NT2/D1 (cell line): ENCODE measurements at regions not wholly inside any gene's neighbourhood (a gene's known extent, or its start where the extent isn't known, plus 50 kb on each side); places are given as distances from the start of the nearest gene placed in this dataset.

Experiments
- DNase-seq: peaks from one replicate; pipeline ENCODE4 v3.0.0-alpha.2; 2011; ENCODE audit warnings: low read depth, low spot score
- H3K27me3 ChIP-seq: 2 replicates; pipeline ENCODE4 v1.6.0; 2011; ENCODE audit warnings: mild to moderate bottlenecking; ENCODE audit not compliant: insufficient read length, insufficient read depth
- H3K36me3 ChIP-seq: 2 replicates; pipeline ENCODE4 v1.6.1; 2011; ENCODE audit warnings: mild to moderate bottlenecking, low read length, mixed read lengths; ENCODE audit not compliant: insufficient read depth, insufficient read length
- H3K4me1 ChIP-seq: 2 replicates; pipeline ENCODE4 v1.5.1; 2011; ENCODE audit not compliant: insufficient read depth, insufficient read length
- H3K4me3 ChIP-seq: 2 replicates; pipeline ENCODE4 v1.5.1; 2011; ENCODE audit warnings: low read depth; ENCODE audit not compliant: insufficient read length
- H3K9ac ChIP-seq: 2 replicates; pipeline ENCODE4 v1.6.0; 2011; ENCODE audit warnings: low read depth; ENCODE audit not compliant: insufficient read length
- H3K9me3 ChIP-seq: 2 replicates; pipeline ENCODE4 v1.5.1; 2011; ENCODE audit warnings: mild to moderate bottlenecking, low read length; ENCODE audit not compliant: insufficient read depth
- SUZ12 ChIP-seq: IDR thresholded peaks from 2 replicates; pipeline ENCODE4 v1.6.1; 2011; ENCODE audit not compliant: insufficient read length, insufficient read depth; ENCODE audit errors: extremely low read depth
- YY1 ChIP-seq: IDR thresholded peaks from 2 replicates; pipeline ENCODE4 v1.6.1; 2011; ENCODE audit not compliant: insufficient read length, insufficient read depth
- ZNF274 ChIP-seq: IDR thresholded peaks from 2 replicates; pipeline ENCODE4 v1.6.1; 2011; ENCODE audit warnings: mild to moderate bottlenecking, low read depth, low read length

DNA sequence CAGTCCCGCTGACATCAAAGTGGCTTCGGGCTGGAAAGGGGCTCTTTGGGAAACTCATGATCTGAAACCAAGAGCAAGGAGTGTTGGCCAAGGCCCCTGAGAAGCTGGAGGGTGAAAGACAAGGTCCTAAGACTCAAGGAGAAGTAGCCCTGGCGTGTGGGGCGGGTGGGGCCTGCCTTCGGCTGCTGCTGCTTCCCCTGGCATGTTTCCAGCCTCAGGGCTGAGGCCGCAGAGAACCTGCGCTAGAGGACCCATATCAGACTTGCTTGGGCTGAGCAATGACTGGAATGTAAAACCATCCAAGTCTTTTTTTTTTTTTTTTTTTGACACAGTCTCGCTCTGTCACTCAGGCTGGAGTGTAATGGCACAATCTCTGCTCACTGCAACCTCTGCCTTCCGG lies 67.5 kb upstream of the GCSH start:
- Histone ChIP-seq H3K9ac (no peak overlapping the region), H3K27me3 (no peaks in the 10 kb centered on the region), H3K4me1 (no peaks in the 10 kb centered on the region), H3K9me3 (peaks cover 5% of the 10 kb centered on the region; the same call in 1 of the 2 replicates), H3K4me3 (no peak overlapping the region), H3K36me3 (no peaks in the 10 kb centered on the region)
- TF ChIP-seq YY1 (no peak), SUZ12 (no peak), ZNF274 (no peak)
- DNase-seq = no peak

DNA sequence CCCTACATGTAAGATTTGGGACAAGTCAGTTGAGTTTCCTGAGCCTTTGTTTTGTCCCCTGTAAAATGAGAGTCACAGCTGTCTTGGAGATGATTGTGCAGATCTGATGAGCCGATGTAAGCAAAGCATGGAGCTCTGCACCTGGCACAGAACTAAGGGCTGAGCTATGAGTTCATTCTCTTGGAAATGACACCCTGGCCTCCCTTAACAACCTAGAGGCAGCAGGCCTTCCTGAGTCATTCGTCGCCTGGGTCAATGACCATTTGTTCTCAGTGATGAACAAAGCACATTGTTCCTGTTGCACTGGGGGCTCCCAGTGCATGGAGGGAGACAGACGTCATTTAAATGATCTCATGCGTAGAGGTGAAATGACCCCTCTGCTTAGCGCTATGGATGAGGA lies 62.8 kb upstream of the GCSH start:
- H3K4me1 ChIP-seq = no peaks in the 10 kb centered on the region
- H3K36me3 ChIP-seq = no peaks in the 10 kb centered on the region
- H3K9me3 ChIP-seq = peaks cover 5% of the 10 kb centered on the region; the same call in 1 of the 2 replicates
- TF ChIP-seq SUZ12 = no peak
- no peak for TF ChIP-seq YY1
- no peak for TF ChIP-seq ZNF274
- no peak overlapping the region for H3K4me3 ChIP-seq
- no peak overlapping the region for H3K9ac ChIP-seq
- H3K27me3 ChIP-seq = no peaks in the 10 kb centered on the region
- no peak for DNase-seq

DNA sequence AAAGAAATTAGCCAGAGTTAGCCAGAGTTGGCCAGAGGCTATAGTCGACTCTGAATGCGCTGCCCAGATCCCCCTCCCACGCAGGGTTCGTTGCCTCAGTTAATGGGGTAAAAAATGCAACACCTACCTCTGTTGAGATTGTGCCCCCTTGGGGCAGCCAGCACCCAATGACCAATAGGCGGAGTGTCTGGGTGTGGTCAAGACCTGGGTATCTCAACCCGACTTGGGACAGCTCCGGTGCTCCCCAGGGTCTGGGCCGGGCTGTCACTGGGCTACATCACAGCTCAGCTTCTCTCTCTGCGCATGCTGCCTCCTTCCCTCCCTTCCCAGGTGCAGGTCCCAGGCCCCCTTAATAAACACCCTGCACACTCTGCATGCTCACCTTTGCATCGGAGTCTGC lies 59.6 kb upstream of the GCSH start:
- Histone ChIP-seq H3K4me3 (no peak overlapping the region), H3K36me3 (no peaks in the 10 kb centered on the region), H3K9ac (no peak overlapping the region), H3K27me3 (no peaks in the 10 kb centered on the region), H3K9me3 (peaks cover 4% of the 10 kb centered on the region; the same call in 1 of the 2 replicates), H3K4me1 (no peaks in the 10 kb centered on the region)
- TF ChIP-seq SUZ12 = no peak
- no peak for TF ChIP-seq ZNF274
- TF ChIP-seq YY1 = no peak
- no peak for DNase-seq

DNA sequence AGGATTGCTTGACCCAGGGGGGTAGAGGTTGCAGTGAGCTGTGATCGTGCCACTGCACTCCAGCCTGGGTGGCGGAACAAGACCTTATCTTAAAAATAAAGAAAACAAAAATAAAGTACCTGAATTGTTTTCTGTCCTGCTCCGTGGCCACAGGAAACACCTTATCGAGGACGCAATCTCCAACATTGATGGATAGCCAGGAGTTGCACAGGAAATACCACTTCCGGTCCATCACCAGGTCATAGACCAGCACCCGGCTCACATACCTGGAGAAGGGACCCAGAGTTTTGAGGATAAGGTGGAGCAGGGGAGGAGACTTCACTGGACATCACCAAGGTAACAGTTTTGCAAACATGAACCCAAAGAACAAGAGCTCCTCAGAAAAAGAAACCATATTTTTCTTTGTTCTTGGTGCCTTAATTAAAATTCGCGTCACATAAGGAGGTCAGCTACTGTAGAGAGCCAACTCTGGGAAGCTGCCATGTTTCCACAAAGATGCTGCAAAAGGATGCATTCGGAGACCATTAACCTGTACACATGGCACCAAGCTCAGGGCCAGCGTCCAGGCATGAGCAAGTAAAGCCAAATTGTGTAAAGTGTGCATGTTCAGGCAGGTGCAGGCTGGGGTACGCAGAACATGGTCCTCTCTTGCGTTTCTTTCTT lies 55.6 kb upstream of the GCSH start:
- Histone ChIP-seq H3K36me3 (no peaks in the 10 kb centered on the region), H3K27me3 (no peaks in the 10 kb centered on the region), H3K4me1 (no peaks in the 10 kb centered on the region), H3K4me3 (no peak overlapping the region), H3K9me3 (no peaks in the 10 kb centered on the region), H3K9ac (no peak overlapping the region)
- DNase-seq = no peak
- no peak for TF ChIP-seq SUZ12

DNA sequence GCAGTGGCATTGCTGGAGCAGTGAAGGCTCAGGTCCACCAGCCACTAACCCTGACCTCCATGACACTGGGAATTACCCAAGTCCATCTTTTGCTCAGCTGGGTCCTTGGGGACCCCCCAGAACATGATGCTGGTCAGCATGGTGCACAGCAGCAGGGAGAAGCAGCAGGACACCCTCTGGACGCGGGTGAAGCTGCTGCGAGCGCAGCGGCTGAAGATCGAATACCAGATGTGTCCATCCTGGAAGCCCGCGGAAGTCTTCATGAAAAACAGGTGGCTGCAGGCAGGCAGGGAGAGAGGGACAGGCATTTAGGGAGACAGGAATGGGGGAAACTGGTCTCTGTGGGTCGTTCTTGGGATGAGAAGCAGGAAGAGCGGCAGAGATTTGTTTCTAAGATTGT lies 53.4 kb upstream of the GCSH start:
- no peak for TF ChIP-seq YY1
- TF ChIP-seq SUZ12 = no peak
- TF ChIP-seq ZNF274 = no peak

DNA sequence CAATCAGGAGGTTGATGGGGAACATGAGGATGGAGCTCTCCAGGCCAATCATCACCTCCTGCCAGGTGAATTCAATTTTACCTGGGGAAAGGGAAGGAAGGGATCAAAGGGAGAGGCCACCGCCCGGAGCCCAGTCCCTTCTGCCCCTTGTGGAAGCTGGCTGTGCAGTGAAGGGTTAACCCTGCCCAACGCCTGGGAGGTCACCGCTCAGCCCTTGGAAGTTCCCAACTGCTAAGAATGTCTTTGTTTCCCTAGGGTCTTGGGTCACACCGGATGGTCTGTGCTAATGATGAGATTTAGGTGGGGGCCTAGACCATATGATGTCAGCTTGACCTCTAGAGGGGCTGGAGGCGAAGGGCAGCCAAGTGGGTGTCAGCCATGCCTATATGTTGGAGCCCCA lies 52.1 kb upstream of the GCSH start:
- no peak for DNase-seq
- no peaks in the 10 kb centered on the region for H3K36me3 ChIP-seq
- no peak for TF ChIP-seq YY1
- no peak for TF ChIP-seq SUZ12
- no peak for TF ChIP-seq ZNF274
- no peaks in the 10 kb centered on the region for H3K9me3 ChIP-seq
- H3K4me3 ChIP-seq = no peak overlapping the region
- no peaks in the 10 kb centered on the region for H3K27me3 ChIP-seq
- no peak overlapping the region for H3K9ac ChIP-seq
- H3K4me1 ChIP-seq = peaks cover 3% of the 10 kb centered on the region

More for the DNA sequence above, 53.4 kb upstream of the GCSH start:
- Histone ChIP-seq H3K36me3 (no peaks in the 10 kb centered on the region), H3K27me3 (no peaks in the 10 kb centered on the region), H3K9ac (no peak overlapping the region), H3K4me3 (no peak overlapping the region), H3K9me3 (no peaks in the 10 kb centered on the region), H3K4me1 (no peaks in the 10 kb centered on the region)
- DNase-seq = no peak
